ENCODE measurements at regions not wholly inside any gene's neighbourhood (a gene's known extent, or its start where the extent isn't known, plus 50 kb on each side); places are given as distances from the start of the nearest gene placed in this dataset.
"Not testable (repeated sequence)": the region's sequence is repeated elsewhere in the genome, so short reads cannot be mapped to it uniquely, and the experiment has no call there.

DNA sequence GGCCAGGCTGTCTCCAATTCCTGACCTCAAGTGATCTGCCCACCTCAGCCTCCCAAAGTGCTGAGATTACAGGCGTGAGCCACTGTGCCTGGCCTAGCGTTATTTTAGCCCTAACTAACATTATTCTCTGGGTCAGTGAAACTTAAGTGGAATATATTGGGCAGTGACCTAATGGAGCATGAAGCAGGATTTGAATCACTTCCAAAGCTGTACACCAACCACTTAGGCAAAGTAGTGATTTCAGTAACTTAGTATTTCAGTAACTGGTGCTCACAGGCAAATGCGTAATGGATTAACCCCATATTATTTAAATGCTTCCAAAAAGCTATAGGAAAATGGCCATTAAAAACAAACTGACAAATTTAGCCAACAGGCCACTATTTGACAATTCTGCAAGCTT lies 142.6 kb downstream of the FAM72B start:
- not testable (repeated sequence) for H3K4me1 ChIP-seq; H3K9me3 ChIP-seq; DNase-seq (ENCODE audit: low spot score in 2 of 2); H3K27ac ChIP-seq; H3K4me3 ChIP-seq; H3K36me3 ChIP-seq; H3K27me3 ChIP-seq
- WGBS, 2 donors, result 89 to 93% methylated on average over 1 of the region's 3 CpGs

GRCh38 chr1:121042882-121043281 lies 141.3 kb downstream of the FAM72B start:
- H3K4me3 ChIP-seq; H3K27ac ChIP-seq; H3K27me3 ChIP-seq; H3K4me1 ChIP-seq; H3K9me3 ChIP-seq; H3K36me3 ChIP-seq; DNase-seq (ENCODE audit: low spot score in 2 of 2): not testable (repeated sequence)
- WGBS, 2 donors, result 65 to 70% methylated on average over 2 of the region's 2 CpGs

DNA sequence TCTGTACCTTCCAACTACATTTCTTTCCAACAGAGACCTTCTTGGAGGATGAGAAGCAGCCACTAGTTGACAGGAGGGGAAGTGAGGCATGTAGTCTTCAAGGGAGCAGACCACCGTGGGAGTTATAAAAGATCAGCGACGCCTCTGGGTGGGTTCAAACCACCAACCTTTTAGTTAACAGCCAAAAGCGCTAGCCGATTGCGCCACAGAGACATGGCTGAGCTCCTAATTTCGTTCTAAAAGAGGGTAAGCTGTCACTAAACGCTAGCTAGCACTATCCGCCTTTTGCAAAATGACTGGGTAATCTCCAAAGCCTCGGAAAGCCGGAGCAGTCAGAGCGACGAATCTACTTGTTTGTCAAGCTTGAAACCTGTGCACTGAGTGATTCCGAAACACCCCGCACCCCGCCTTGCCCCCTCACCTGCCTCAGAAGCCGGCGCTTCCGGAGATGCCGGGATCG lies 135.8 kb downstream of the FAM72B start:
- not testable (repeated sequence) for DNase-seq (ENCODE audit: low spot score in 2 of 2); H3K27ac ChIP-seq; H3K9me3 ChIP-seq; H3K36me3 ChIP-seq; H3K4me3 ChIP-seq; H3K4me1 ChIP-seq
- 8 to 16% methylated on average over 16 to 18 of the region's 21 CpGs for WGBS, 2 donors
- H3K27me3 ChIP-seq, result peaks cover 0 to 12% of the 10 kb centered on the region in 2 donors

DNA sequence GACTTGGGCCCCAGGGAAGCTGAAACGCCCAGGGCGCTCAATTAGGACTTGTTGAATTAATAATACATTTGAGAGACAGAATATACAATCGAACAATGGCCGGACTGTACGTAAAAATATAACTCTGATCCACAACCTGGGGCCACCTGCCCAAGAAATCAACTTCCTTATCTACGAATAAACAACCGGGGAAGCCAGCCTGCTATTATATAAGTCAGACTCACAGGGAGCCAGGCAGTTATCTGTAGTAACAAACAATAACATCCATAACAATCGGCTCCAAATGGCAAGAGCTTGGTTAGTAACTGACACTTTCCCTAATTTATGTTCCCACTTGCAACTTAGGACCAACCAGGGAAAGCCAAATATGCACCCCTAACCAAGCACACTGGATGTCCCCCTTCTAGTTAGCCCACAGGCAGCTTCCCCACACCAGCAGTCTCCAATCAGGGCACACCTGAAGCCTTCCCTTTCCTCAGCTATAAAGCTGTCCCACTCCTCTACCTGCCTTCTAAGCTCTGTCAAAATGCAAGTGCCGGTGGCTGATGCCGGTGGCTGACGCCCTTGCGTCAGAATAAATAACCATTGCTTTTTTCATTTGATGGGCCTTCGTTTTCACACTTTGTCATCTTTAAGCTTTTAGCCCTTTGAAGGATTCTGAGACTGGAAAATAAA lies 135.2 kb downstream of the FAM72B start:
- 42 to 55% methylated on average over 7 of the region's 13 CpGs for WGBS, 2 donors
- not testable (repeated sequence) for H3K27ac ChIP-seq; H3K9me3 ChIP-seq; DNase-seq (ENCODE audit: low spot score in 2 of 2); H3K36me3 ChIP-seq; H3K4me1 ChIP-seq; H3K4me3 ChIP-seq
- H3K27me3 ChIP-seq, result peaks cover 0 to 12% of the 10 kb centered on the region in 2 donors

- H3K36me3 ChIP-seq; H3K9me3 ChIP-seq; H3K4me1 ChIP-seq; H3K27ac ChIP-seq; DNase-seq (ENCODE audit: low spot score in 2 of 2); H3K4me3 ChIP-seq: not testable (repeated sequence)
- peaks cover 0 to 12% of the 10 kb centered on the region in 2 donors for H3K27me3 ChIP-seq
- 81 to 86% methylated on average over 4 to 5 of the region's 5 CpGs for WGBS, 2 donors
Observed at GRCh38 chr1:121050097-121050496, 134.0 kb downstream of the FAM72B start.

DNA sequence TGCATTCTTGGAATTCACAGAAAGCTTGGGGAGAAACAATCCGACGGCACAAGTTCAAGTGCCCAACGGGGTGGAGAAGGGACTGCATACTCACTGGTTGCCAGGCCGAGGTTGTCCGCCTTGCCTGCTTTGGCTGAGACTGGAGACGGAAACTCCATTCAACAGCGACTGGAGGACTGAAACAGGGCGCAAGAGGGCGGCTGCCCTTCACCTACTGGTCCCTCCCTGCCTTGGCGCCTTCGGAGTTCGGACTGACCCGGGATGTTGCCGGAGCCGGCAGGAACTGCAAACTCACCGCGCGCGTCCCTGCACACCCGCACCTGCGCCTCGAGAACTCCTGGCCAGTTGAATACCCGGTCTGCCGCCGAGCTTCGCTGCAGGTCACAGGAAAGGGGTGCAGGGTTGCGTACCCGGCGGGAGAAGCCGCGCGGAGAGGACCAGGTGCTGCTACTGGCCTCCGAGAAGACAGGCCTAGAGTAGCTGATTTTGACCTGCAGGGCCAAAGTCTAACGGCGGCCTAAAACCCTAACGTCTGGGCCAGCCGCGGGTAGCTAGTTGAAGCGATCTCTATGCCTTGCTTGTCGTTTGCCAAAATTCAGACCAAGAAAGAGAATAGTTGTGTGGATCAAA lies 132.9 kb downstream of the FAM72B start:
- peaks cover 0 to 12% of the 10 kb centered on the region in 2 donors for H3K27me3 ChIP-seq
- not testable (repeated sequence) for H3K36me3 ChIP-seq; H3K27ac ChIP-seq; H3K9me3 ChIP-seq; H3K4me3 ChIP-seq; H3K4me1 ChIP-seq; DNase-seq (ENCODE audit: low spot score in 2 of 2)
- 21 to 25% methylated on average over 13 to 23 of the region's 40 CpGs for WGBS, 2 donors

GRCh38 chr1:121052081-121052660 lies 132.0 kb downstream of the FAM72B start:
- WGBS, 2 donors, result 17 to 19% methylated on average over 6 to 20 of the region's 34 CpGs
- not testable (repeated sequence) for H3K4me3 ChIP-seq; H3K36me3 ChIP-seq; DNase-seq (ENCODE audit: low spot score in 2 of 2); H3K27ac ChIP-seq; H3K9me3 ChIP-seq; H3K4me1 ChIP-seq
- peaks cover 0 to 12% of the 10 kb centered on the region in 2 donors for H3K27me3 ChIP-seq

DNA sequence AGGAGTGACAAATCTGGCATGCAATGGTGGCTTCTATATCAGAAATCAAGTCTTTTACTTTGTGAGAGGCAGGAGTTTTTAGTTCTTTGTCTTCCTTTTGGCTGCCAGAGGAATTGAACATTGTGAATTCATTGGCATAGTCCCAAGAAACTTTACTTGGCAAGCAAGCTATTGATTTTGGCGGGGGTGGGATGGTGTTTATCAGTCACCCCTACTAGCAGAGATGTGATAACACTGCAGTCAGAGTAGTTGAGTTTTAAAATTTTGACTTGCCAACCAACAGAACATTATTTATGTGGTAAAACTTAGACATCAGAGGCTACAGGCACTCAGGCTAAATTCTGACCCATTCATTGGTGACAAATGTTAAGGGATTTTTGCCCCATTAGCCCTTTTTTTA lies 129.2 kb downstream of the FAM72B start:
- not testable (repeated sequence) for H3K27ac ChIP-seq; H3K36me3 ChIP-seq; DNase-seq (ENCODE audit: low spot score in 2 of 2); H3K9me3 ChIP-seq; H3K4me3 ChIP-seq; H3K4me1 ChIP-seq
- peaks cover 0 to 12% of the 10 kb centered on the region in 2 donors for H3K27me3 ChIP-seq
- 8 to 50% methylated on average over 1 of the region's 1 CpG for WGBS, 2 donors

DNA sequence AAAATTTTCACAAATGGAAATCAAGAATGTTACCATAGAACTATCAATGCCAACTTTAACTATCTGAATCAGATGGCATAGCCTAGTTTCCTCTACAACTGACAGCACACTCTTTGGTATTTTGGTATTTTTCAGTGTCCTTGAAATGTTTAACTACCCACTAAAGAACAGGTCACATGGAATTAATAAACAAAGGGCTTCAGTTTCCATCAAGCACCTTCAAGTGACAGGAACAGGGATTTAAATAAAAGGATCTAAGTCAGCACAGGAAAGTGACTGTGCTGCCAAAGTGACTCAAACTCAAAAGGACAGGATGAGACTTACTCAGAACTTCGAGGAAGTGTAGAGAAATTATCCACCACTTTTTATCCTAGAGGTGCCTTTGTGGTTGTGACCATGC lies 117.2 kb downstream of the FAM72B start:
- not testable (repeated sequence) for H3K4me1 ChIP-seq; H3K9me3 ChIP-seq; H3K27ac ChIP-seq; H3K4me3 ChIP-seq; H3K36me3 ChIP-seq; DNase-seq (ENCODE audit: low spot score in 2 of 2); H3K27me3 ChIP-seq
- WGBS, 2 donors, result no CpG with 5 or more reads among the region's 1 CpG

GRCh38 chr1:121068738-121069499 lies 115.2 kb downstream of the FAM72B start:
- H3K36me3 ChIP-seq; H3K27ac ChIP-seq; DNase-seq (ENCODE audit: low spot score in 2 of 2); H3K27me3 ChIP-seq; H3K9me3 ChIP-seq; H3K4me1 ChIP-seq; H3K4me3 ChIP-seq: not testable (repeated sequence)
- no CpG with 5 or more reads among the region's 1 CpG for WGBS, 2 donors

GRCh38 chr1:121073852-121074251 lies 110.3 kb downstream of the FAM72B start:
- not testable (repeated sequence) for H3K4me1 ChIP-seq; H3K9me3 ChIP-seq; H3K27me3 ChIP-seq; H3K36me3 ChIP-seq; H3K4me3 ChIP-seq; DNase-seq (ENCODE audit: low spot score in 2 of 2); H3K27ac ChIP-seq
- 80% methylated on average over 1 of the region's 1 CpG; no CpG with 5 or more reads in 1 of the 2 donors for WGBS, 2 donors

GRCh38 chr1:121075254-121075805 lies 108.8 kb downstream of the FAM72B start:
- not testable (repeated sequence) for H3K9me3 ChIP-seq; H3K27me3 ChIP-seq; DNase-seq (ENCODE audit: low spot score in 2 of 2); H3K36me3 ChIP-seq; H3K27ac ChIP-seq; H3K4me3 ChIP-seq; H3K4me1 ChIP-seq
- 82 to 91% methylated on average over 2 of the region's 3 CpGs for WGBS, 2 donors

GRCh38 chr1:121076674-121077073 lies 107.5 kb downstream of the FAM72B start:
- H3K4me3 ChIP-seq; DNase-seq (ENCODE audit: low spot score in 2 of 2); H3K36me3 ChIP-seq; H3K4me1 ChIP-seq; H3K9me3 ChIP-seq; H3K27me3 ChIP-seq; H3K27ac ChIP-seq: not testable (repeated sequence)
- WGBS, 2 donors, result no CpG with 5 or more reads among the region's 1 CpG
